ENCODE measurements at regions not wholly inside any gene's neighbourhood (a gene's known extent, or its start where the extent isn't known, plus 50 kb on each side); places are given as distances from the start of the nearest gene placed in this dataset.

- no peaks in the 10 kb centered on the region for H3K36me3 Mint-ChIP-seq (ENCODE audit: insufficient read depth, unreplicated experiment)
- no peak for DNase-seq
- no peak for TF ChIP-seq CTCF (IDR thresholded peaks at IDR 0.05; ENCODE audit: unreplicated experiment)
- no peak overlapping the region for H3K27ac Mint-ChIP-seq (ENCODE audit: unreplicated experiment)
- CTCF ChIA-PET: interaction anchor here (0.7 kb wide), 1 partner anchor 16 kb away, joined by 6 read pairs; no protein-coding TSS in a partner anchor
- H3K4me1 Mint-ChIP-seq (ENCODE audit: low read depth, unreplicated experiment): no peaks in the 10 kb centered on the region
- no peaks in the 10 kb centered on the region for H3K27me3 Mint-ChIP-seq (ENCODE audit: unreplicated experiment)
- H3K9me3 Mint-ChIP-seq (ENCODE audit: low read depth, unreplicated experiment): peaks cover 3% of the 10 kb centered on the region
- intact Hi-C loops (cut with micrococcal nuclease; ENCODE audit: unreplicated experiment): no loop called here
- H3K4me3 Mint-ChIP-seq (ENCODE audit: low read depth, unreplicated experiment): no peak overlapping the region
- BruUV-seq (replicated peaks): no TSS peak
These were observed 558.9 kb downstream of the SH2D4B start for GRCh38 chr10:81096558-81096957.

- Mint-ChIP-seq H3K9me3 (ENCODE audit: low read depth, unreplicated experiment) (no peaks in the 10 kb centered on the region), H3K27ac (ENCODE audit: unreplicated experiment) (no peak overlapping the region), H3K27me3 (ENCODE audit: unreplicated experiment) (no peaks in the 10 kb centered on the region), H3K4me1 (ENCODE audit: low read depth, unreplicated experiment) (no peaks in the 10 kb centered on the region), H3K36me3 (ENCODE audit: insufficient read depth, unreplicated experiment) (no peaks in the 10 kb centered on the region), H3K4me3 (ENCODE audit: low read depth, unreplicated experiment) (no peak overlapping the region)
- intact Hi-C loops (cut with micrococcal nuclease; ENCODE audit: unreplicated experiment): loop anchor here (10.0 kb wide), 1 partner anchor 436 kb away; no protein-coding TSS in a partner anchor
- no peak for TF ChIP-seq CTCF (IDR thresholded peaks at IDR 0.05; ENCODE audit: unreplicated experiment)
- no TSS peak for BruUV-seq (replicated peaks)
- DNase-seq: no peak
- CTCF ChIA-PET: no interaction called here
These were observed 563.4 kb downstream of the SH2D4B start for GRCh38 chr10:81101062-81101461.

- no peaks in the 10 kb centered on the region for H3K9me3 Mint-ChIP-seq (ENCODE audit: low read depth, unreplicated experiment)
- H3K36me3 Mint-ChIP-seq (ENCODE audit: insufficient read depth, unreplicated experiment): peaks cover 10% of the 10 kb centered on the region
- DNase-seq: no peak
- intact Hi-C loops (cut with micrococcal nuclease; ENCODE audit: unreplicated experiment): loop anchor here (10.0 kb wide), 1 partner anchor 440 kb away; no protein-coding TSS in a partner anchor
- TF ChIP-seq CTCF (IDR thresholded peaks at IDR 0.05; ENCODE audit: unreplicated experiment): no peak
- CTCF ChIA-PET: interaction anchor here (0.6 to 1.3 kb wide), 2 partner anchors 12 to 753 kb away, joined by 3 to 5 read pairs; no protein-coding TSS in a partner anchor
- no peak overlapping the region for H3K27ac Mint-ChIP-seq (ENCODE audit: unreplicated experiment)
- no peak overlapping the region for H3K4me3 Mint-ChIP-seq (ENCODE audit: low read depth, unreplicated experiment)
- H3K4me1 Mint-ChIP-seq (ENCODE audit: low read depth, unreplicated experiment): peaks cover 13% of the 10 kb centered on the region
- no peaks in the 10 kb centered on the region for H3K27me3 Mint-ChIP-seq (ENCODE audit: unreplicated experiment)
- no TSS peak for BruUV-seq (replicated peaks)
These were observed 566.8 kb downstream of the SH2D4B start for GRCh38 chr10:81104494-81104893.

- H3K4me1 Mint-ChIP-seq (ENCODE audit: low read depth, unreplicated experiment): peaks cover 17% of the 10 kb centered on the region
- peak overlapping the region; percentile 91 for H3K27ac Mint-ChIP-seq (ENCODE audit: unreplicated experiment)
- intact Hi-C loops (cut with micrococcal nuclease; ENCODE audit: unreplicated experiment): loop anchor here (10.0 kb wide), 1 partner anchor 444 kb away; no protein-coding TSS in a partner anchor
- peak overlapping the region; percentile 27 for H3K4me3 Mint-ChIP-seq (ENCODE audit: low read depth, unreplicated experiment)
- no TSS peak for BruUV-seq (replicated peaks)
- no peak for TF ChIP-seq CTCF (IDR thresholded peaks at IDR 0.05; ENCODE audit: unreplicated experiment)
- peaks cover 10% of the 10 kb centered on the region for H3K36me3 Mint-ChIP-seq (ENCODE audit: insufficient read depth, unreplicated experiment)
- H3K27me3 Mint-ChIP-seq (ENCODE audit: unreplicated experiment): no peaks in the 10 kb centered on the region
- CTCF ChIA-PET: interaction anchor here (0.8 to 1.5 kb wide), 4 partner anchors 9 to 712 kb away, joined by 3 to 10 read pairs (median 4); no protein-coding TSS in a partner anchor
- peak; percentile 69 for DNase-seq
- no peaks in the 10 kb centered on the region for H3K9me3 Mint-ChIP-seq (ENCODE audit: low read depth, unreplicated experiment)
These were observed 571.0 kb downstream of the SH2D4B start for GRCh38 chr10:81108516-81109199.
